ENCODE measurements at regions not wholly inside any gene's neighbourhood (a gene's known extent, or its start where the extent isn't known, plus 50 kb on each side); places are given as distances from the start of the nearest gene placed in this dataset.

DNA sequence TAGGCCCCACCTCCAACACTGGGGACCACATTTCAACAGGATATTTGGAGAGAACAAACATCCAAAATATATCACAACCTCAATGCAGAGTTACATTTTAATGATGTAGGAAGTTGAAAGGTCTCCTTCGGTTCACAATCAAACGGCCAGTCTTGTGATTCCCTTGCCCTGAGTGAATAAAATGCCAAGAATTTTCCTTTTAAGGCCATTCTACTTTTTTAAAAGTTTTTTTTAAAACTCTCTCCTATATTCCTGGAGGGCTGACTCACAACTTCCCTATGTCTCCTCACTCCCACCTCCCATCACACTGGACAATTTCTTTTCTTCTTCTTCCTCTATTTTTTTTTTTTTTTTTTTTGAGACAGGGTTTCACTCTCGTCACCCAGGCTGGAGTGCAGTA is 693.6 kb upstream of the AUTS2 start:
- TF ChIP-seq, protein P1, sequence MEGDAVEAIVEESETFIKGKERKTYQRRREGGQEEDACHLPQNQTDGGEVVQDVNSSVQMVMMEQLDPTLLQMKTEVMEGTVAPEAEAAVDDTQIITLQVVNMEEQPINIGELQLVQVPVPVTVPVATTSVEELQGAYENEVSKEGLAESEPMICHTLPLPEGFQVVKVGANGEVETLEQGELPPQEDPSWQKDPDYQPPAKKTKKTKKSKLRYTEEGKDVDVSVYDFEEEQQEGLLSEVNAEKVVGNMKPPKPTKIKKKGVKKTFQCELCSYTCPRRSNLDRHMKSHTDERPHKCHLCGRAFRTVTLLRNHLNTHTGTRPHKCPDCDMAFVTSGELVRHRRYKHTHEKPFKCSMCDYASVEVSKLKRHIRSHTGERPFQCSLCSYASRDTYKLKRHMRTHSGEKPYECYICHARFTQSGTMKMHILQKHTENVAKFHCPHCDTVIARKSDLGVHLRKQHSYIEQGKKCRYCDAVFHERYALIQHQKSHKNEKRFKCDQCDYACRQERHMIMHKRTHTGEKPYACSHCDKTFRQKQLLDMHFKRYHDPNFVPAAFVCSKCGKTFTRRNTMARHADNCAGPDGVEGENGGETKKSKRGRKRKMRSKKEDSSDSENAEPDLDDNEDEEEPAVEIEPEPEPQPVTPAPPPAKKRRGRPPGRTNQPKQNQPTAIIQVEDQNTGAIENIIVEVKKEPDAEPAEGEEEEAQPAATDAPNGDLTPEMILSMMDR (IDR thresholded peaks at IDR 0.05): no peak
- no peak for TF ChIP-seq POLR2A (IDR thresholded peaks at IDR 0.05)

Measured in ovary (tissue), 3 donors.